Smooth muscle cell (in vitro differentiated cells): ENCODE measurements at regions not wholly inside any gene's neighbourhood (a gene's known extent, or its start where the extent isn't known, plus 50 kb on each side); places are given as distances from the start of the nearest gene placed in this dataset.

ENCODE experiments used
- DNase-seq: peaks from one replicate; lab custom pipeline; 2025; ENCODE audit not compliant: unreplicated experiment; lab: John Stamatoyannopoulos, UW
- H2AFZ ChIP-seq: fragments of 200-600 bp; sonication (generic); 2 replicates; pipeline ENCODE4 v1.6.0; 2016; ENCODE audit warnings: antibody characterized with exemption, low read depth, mild to moderate bottlenecking
- H3F3A ChIP-seq: fragments of 200-600 bp; sonication (generic); 2 replicates; pipeline ENCODE4 v1.6.0; 2017; ENCODE audit warnings: antibody characterized with exemption, low read depth
- H3K27ac ChIP-seq: fragments of 200-600 bp; sonication (generic); 2 replicates; pipeline ENCODE4 v1.5.1; 2016; ENCODE audit warnings: low read depth, mild to moderate bottlenecking
- H3K27me3 ChIP-seq: fragments of 200-600 bp; sonication (generic); 2 replicates; pipeline ENCODE4 v1.6.1; 2016; ENCODE audit warnings: low read depth, mild to moderate bottlenecking
- H3K36me3 ChIP-seq: fragments of 200-600 bp; sonication (generic); 2 replicates; pipeline ENCODE4 v1.5.1; 2016; ENCODE audit warnings: low read depth
- H3K4me1 ChIP-seq: fragments of 200-600 bp; sonication (generic); 2 replicates; pipeline ENCODE4 v1.5.1; 2016; ENCODE audit warnings: low read depth
- H3K4me2 ChIP-seq: fragments of 200-600 bp; sonication (generic); 2 replicates; pipeline ENCODE4 v1.6.0; 2016; ENCODE audit warnings: mild to moderate bottlenecking
- H3K4me3 ChIP-seq: fragments of 200-600 bp; sonication (generic); 2 replicates; pipeline ENCODE4 v1.5.1; 2016; ENCODE audit warnings: mild to moderate bottlenecking
- H3K79me2 ChIP-seq: fragments of 200-600 bp; sonication (generic); 2 replicates; pipeline ENCODE4 v1.6.0; 2016; ENCODE audit warnings: low read depth, mild to moderate bottlenecking
- H3K9ac ChIP-seq: fragments of 200-600 bp; sonication (generic); 2 replicates; pipeline ENCODE4 v1.6.0; 2016; ENCODE audit warnings: low read depth
- H3K9me3 ChIP-seq: fragments of 200-600 bp; sonication (generic); replicated peaks from 2 replicates; pipeline ENCODE4 v1.5.1; 2016; ENCODE audit warnings: low read depth
- H4K20me1 ChIP-seq: fragments of 200-600 bp; sonication (generic); 2 replicates; pipeline ENCODE4 v1.6.0; 2016; ENCODE audit warnings: low read depth
- CTCF ChIP-seq: fragments of 200-600 bp; sonication (generic); IDR thresholded peaks from 2 replicates; pipeline ENCODE4 v1.5.1; 2017; ENCODE audit warnings: borderline replicate concordance, mild to moderate bottlenecking, antibody characterized with exemption; ENCODE audit not compliant: insufficient read depth, poor library complexity, severe bottlenecking
- WGBS: methylation state at CpG from one replicate; pipeline ENCODE4 v1.1.7; 2016; ENCODE audit warnings: low lambda C conversion rate; 5-methylcytosine and 5-hydroxymethylcytosine counted together

- no peak for DNase-seq
- Histone ChIP-seq H3K79me2 (no peaks in the 10 kb centered on the region), H3K36me3 (no peaks in the 10 kb centered on the region), H3K9ac (no peak overlapping the region), H3K27me3 (no peaks in the 10 kb centered on the region), H3K4me1 (no peaks in the 10 kb centered on the region), H3K4me2 (no peak overlapping the region), H3K27ac (no peak overlapping the region), H2AFZ (no peak overlapping the region), H3K4me3 (no peak overlapping the region), H3K9me3 (no peaks in the 10 kb centered on the region), H4K20me1 (no peaks in the 10 kb centered on the region), H3F3A (no peaks in the 10 kb centered on the region)
- 92% methylated on average over 2 of the region's 2 CpGs for WGBS
- TF ChIP-seq CTCF, result no peak
Observed at GRCh38 chr12:88643685-88644084, 63.4 kb upstream of the KITLG start.

GRCh38 chr12:88642675-88643431, 62.6 kb upstream of the KITLG start:
- Histone ChIP-seq H3K27me3 (no peaks in the 10 kb centered on the region), H2AFZ (no peak overlapping the region), H4K20me1 (no peaks in the 10 kb centered on the region), H3F3A (no peaks in the 10 kb centered on the region), H3K4me1 (no peaks in the 10 kb centered on the region), H3K27ac (no peak overlapping the region), H3K4me3 (no peak overlapping the region), H3K79me2 (no peaks in the 10 kb centered on the region), H3K4me2 (no peak overlapping the region), H3K9ac (no peak overlapping the region), H3K36me3 (no peaks in the 10 kb centered on the region), H3K9me3 (no peaks in the 10 kb centered on the region)
- DNase-seq, result no peak
- TF ChIP-seq CTCF, result no peak
- WGBS, result 81% methylated on average over 1 of the region's 1 CpG

- DNase-seq, result no peak
- Histone ChIP-seq H3K9ac (no peak overlapping the region), H3K79me2 (no peaks in the 10 kb centered on the region), H4K20me1 (no peaks in the 10 kb centered on the region), H3K4me2 (peak overlapping the region; percentile 67), H3K4me1 (no peaks in the 10 kb centered on the region), H2AFZ (peak overlapping the region; percentile 80), H3F3A (no peaks in the 10 kb centered on the region), H3K36me3 (no peaks in the 10 kb centered on the region), H3K9me3 (no peaks in the 10 kb centered on the region), H3K27ac (no peak overlapping the region), H3K4me3 (no peak overlapping the region), H3K27me3 (no peaks in the 10 kb centered on the region)
- TF ChIP-seq CTCF, result no peak
- WGBS, result 47% methylated on average over 6 of the region's 6 CpGs
Observed at GRCh38 chr12:88638966-88639760, 58.9 kb upstream of the KITLG start.
